Ovary (tissue), 3 donors: ENCODE measurements at regions not wholly inside any gene's neighbourhood (a gene's known extent, or its start where the extent isn't known, plus 50 kb on each side); places are given as distances from the start of the nearest gene placed in this dataset.

Experiments used
- CTCF ChIP-seq, 3 donors: fragments of 450-650 bp in 2 of 3; fragments of 200-600 bp in 1 of 3; IDR thresholded peaks; one replicate each; pipeline versions ENCODE4 v1.5.1 to v1.8.0; 2016 to 2022; ENCODE audit warnings: antibody characterized with exemption in 3 of 3, mild to moderate bottlenecking in 1 of 3
- EP300 ChIP-seq: sonication (generic); formaldehyde crosslinking; IDR thresholded peaks from one replicate; pipeline ENCODE4 v1.6.1; 2017; ENCODE audit warnings: antibody characterized with exemption
- POLR2A ChIP-seq: fragments of 450-650 bp; IDR thresholded peaks from one replicate; pipeline ENCODE4 v1.6.1; 2017; ENCODE audit warnings: antibody characterized with exemption, mild to moderate bottlenecking, moderate library complexity
- donor health status: DM: no; HTN: no; CAD: no.

DNA sequence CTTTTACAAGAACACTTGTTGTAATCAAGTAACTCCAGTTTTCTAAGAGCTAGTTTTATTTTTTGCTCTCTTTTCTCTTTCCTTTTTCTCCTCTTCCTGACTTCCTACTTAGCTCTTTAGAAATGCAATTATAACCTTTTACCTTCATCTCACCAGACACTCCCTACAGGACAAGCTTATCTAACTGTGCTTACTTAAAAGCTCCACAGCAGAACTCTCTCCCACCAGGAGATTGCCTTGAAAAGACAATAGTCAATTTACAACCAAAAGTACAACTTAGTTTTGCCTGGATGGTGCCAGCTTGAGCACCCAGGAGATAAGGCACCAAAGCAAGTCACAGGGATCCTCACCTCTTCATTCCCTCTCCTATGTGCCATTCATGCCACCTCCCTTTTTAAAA is 573.8 kb upstream of the LMCD1 start:
- no peak for TF ChIP-seq CTCF (IDR thresholded peaks at IDR 0.05)
- no peak for TF ChIP-seq EP300
- no peak for TF ChIP-seq POLR2A
